ENCODE measurements at regions not wholly inside any gene's neighbourhood (a gene's known extent, or its start where the extent isn't known, plus 50 kb on each side); places are given as distances from the start of the nearest gene placed in this dataset.

DNA sequence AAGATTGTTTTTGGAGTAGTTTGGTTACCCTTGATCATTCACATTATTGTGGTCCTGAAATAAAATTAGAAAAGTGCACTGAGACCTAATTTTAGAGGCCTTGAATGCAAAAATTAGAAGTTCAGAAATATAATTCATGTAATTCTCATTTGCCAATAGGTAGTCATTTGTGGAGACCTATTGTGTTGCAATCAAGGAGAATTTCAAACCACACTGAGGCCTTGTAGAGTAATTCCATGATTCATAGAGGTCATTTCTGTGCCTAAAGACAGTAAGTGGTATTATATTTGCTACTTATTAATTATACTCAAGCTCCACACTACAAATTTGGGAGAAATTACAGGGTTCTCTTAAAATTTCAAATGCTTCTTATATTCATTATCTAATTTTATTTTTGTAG is 946.8 kb upstream of the POT1 start:
- H3K27ac Mint-ChIP-seq: no peak overlapping the region
- DNase-seq: no peak
- no peak overlapping the region for H3K9ac ChIP-seq (ENCODE audit: insufficient read depth, low read length, poor library complexity, severe bottlenecking)
- intact Hi-C loops (cut with micrococcal nuclease): no loop called here
- no peaks in the 10 kb centered on the region for H3K27me3 ChIP-seq (ENCODE audit: control insufficient read depth in 2 of 2, insufficient read depth in 2 of 2, low read length in 2 of 2)
- H3K4me3 Mint-ChIP-seq: no peak overlapping the region
- no peak overlapping the region for H3K4me2 ChIP-seq (replicated peaks; ENCODE audit: extremely low read depth, low read length, poor library complexity, severe bottlenecking)
- H2AFZ ChIP-seq (ENCODE audit: insufficient read depth, low read depth, low read length, poor library complexity, severe bottlenecking): no peak overlapping the region
- no peaks in the 10 kb centered on the region for H3K79me2 ChIP-seq (ENCODE audit: insufficient read depth, low read length)
- H3K4me3 ChIP-seq (replicated peaks in 1 of 3; ENCODE audit: low read depth in 2 of 3, low read length in 3 of 3): no peak overlapping the region
- TF ChIP-seq CTCF (IDR thresholded peaks at IDR 0.05): no peak
- no peaks in the 10 kb centered on the region for H3K27me3 Mint-ChIP-seq (ENCODE audit: low read depth in 3 of 3)
- no peak overlapping the region for H3K27ac ChIP-seq (ENCODE audit: low read depth in 1 of 2, low read length in 2 of 2)
- H3K4me1 ChIP-seq (ENCODE audit: control insufficient read depth in 1 of 2, insufficient read depth in 2 of 2, low read length in 2 of 2): no peaks in the 10 kb centered on the region
- no peaks in the 10 kb centered on the region for H3K4me1 Mint-ChIP-seq
- H3K36me3 Mint-ChIP-seq: no peaks in the 10 kb centered on the region
- peaks cover 0 to 7% (median 4%) of the 10 kb centered on the region in 7 donors for H3K9me3 Mint-ChIP-seq
- H3K9me3 ChIP-seq (replicated peaks in 1 of 2; ENCODE audit: control insufficient read depth in 1 of 2, insufficient read depth in 1 of 2, low read length in 2 of 2): peaks cover 0 to 6% of the 10 kb centered on the region in 2 donors
- H3K36me3 ChIP-seq (replicated peaks in 1 of 2; ENCODE audit: control insufficient read depth in 1 of 2, insufficient read depth in 2 of 2, low read length in 2 of 2): no peaks in the 10 kb centered on the region
- H4K20me1 ChIP-seq (ENCODE audit: insufficient read depth, low read length): no peaks in the 10 kb centered on the region

DNA sequence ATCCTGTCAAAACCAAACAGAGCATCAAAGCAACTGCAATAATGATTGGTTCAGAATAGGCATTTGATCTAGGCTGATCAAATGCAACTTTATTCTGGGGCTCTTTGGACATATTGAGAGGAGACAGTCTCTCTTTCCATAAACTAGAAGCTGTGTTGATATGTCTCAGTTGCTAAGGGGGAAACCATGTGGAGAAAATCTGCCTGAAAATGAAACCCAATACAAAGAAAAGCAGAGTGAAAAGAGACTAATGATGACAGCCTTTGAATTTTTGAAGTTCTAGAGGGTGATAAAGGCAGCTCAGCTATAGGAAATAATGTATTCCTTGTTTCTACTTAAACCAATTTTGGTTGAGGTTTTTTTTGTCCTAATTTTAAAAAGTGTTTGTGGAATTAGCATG is 941.8 kb upstream of the POT1 start:
- Histone ChIP-seq H3K27ac (ENCODE audit: low read depth in 1 of 2, low read length in 2 of 2) (no peak overlapping the region), H2AFZ (ENCODE audit: insufficient read depth, low read depth, low read length, poor library complexity, severe bottlenecking) (no peak overlapping the region), H3K27me3 (ENCODE audit: control insufficient read depth in 2 of 2, insufficient read depth in 2 of 2, low read length in 2 of 2) (no peaks in the 10 kb centered on the region), H3K4me3 (replicated peaks in 1 of 3; ENCODE audit: low read depth in 2 of 3, low read length in 3 of 3) (no peak overlapping the region), H3K36me3 (replicated peaks in 1 of 2; ENCODE audit: control insufficient read depth in 1 of 2, insufficient read depth in 2 of 2, low read length in 2 of 2) (no peaks in the 10 kb centered on the region), H4K20me1 (ENCODE audit: insufficient read depth, low read length) (no peaks in the 10 kb centered on the region), H3K9me3 (replicated peaks in 1 of 2; ENCODE audit: control insufficient read depth in 1 of 2, insufficient read depth in 1 of 2, low read length in 2 of 2) (peaks cover 4% of the 10 kb centered on the region in 2 donors), H3K4me1 (ENCODE audit: control insufficient read depth in 1 of 2, insufficient read depth in 2 of 2, low read length in 2 of 2) (no peaks in the 10 kb centered on the region), H3K9ac (ENCODE audit: insufficient read depth, low read length, poor library complexity, severe bottlenecking) (no peak overlapping the region), H3K79me2 (ENCODE audit: insufficient read depth, low read length) (no peaks in the 10 kb centered on the region), H3K4me2 (replicated peaks; ENCODE audit: extremely low read depth, low read length, poor library complexity, severe bottlenecking) (no peak overlapping the region)
- DNase-seq: no peak
- Mint-ChIP-seq H3K4me3 (no peak overlapping the region), H3K36me3 (no peaks in the 10 kb centered on the region), H3K9me3 (peaks cover 0 to 5% (median 3%) of the 10 kb centered on the region in 7 donors), H3K4me1 (no peaks in the 10 kb centered on the region), H3K27me3 (ENCODE audit: low read depth in 3 of 3) (peaks cover 0 to 1% (median 0%) of the 10 kb centered on the region in 3 donors), H3K27ac (no peak overlapping the region)
- no peak for TF ChIP-seq CTCF (IDR thresholded peaks at IDR 0.05)
- intact Hi-C loops (cut with micrococcal nuclease): no loop called here

Measured in CD14-positive monocyte (primary cell).